Mesenchymal stem cell (in vitro differentiated cells and primary cell): ENCODE measurements at regions not wholly inside any gene's neighbourhood (a gene's known extent, or its start where the extent isn't known, plus 50 kb on each side); places are given as distances from the start of the nearest gene placed in this dataset.
A peak's percentile ranks its signal among the peaks of the same experiment; 100 is the strongest.

ENCODE experiments used
- DNase-seq: peaks from one replicate; pipeline ENCODE4 v3.0.0-alpha.2; 2013
- H2AFZ ChIP-seq: one replicate; pipeline ENCODE4 v1.6.1; 2013; ENCODE audit warnings: low read depth, mild to moderate bottlenecking, control low read depth, inconsistent platforms, low read length, moderate library complexity
- H2AK5ac ChIP-seq: 2 replicates; pipeline ENCODE4 v1.6.1; 2013; ENCODE audit warnings: low read length, moderate library complexity, mild to moderate bottlenecking, inconsistent platforms; ENCODE audit not compliant: severe bottlenecking
- H2BK120ac ChIP-seq: one replicate; pipeline ENCODE4 v1.6.1; 2013; ENCODE audit warnings: low read depth, mild to moderate bottlenecking, inconsistent platforms, low read length, moderate library complexity
- H2BK12ac ChIP-seq, 2 experiments: one replicate each; pipeline ENCODE4 v1.6.1; 2013; ENCODE audit warnings: inconsistent platforms in 2 of 2, low read length in 2 of 2, mild to moderate bottlenecking in 2 of 2, moderate library complexity in 2 of 2, control low read depth in 1 of 2
- H2BK15ac ChIP-seq: one replicate; pipeline ENCODE4 v1.6.1; 2013; ENCODE audit warnings: mild to moderate bottlenecking, low read depth, inconsistent platforms; ENCODE audit not compliant: poor library complexity, severe bottlenecking
- H2BK5ac ChIP-seq: 2 replicates; pipeline ENCODE4 v1.6.1; 2013; ENCODE audit warnings: low read depth, mild to moderate bottlenecking, low read length, control low read depth, inconsistent platforms; ENCODE audit not compliant: poor library complexity, severe bottlenecking
- H3K14ac ChIP-seq, 2 experiments: one replicate each; pipeline ENCODE4 v1.6.1; 2013; ENCODE audit warnings: inconsistent platforms in 2 of 2, low read length in 2 of 2, control low read depth in 1 of 2, mild to moderate bottlenecking in 1 of 2, moderate library complexity in 1 of 2
- H3K18ac ChIP-seq, 2 experiments: one replicate each; pipeline ENCODE4 v1.6.1; 2013; ENCODE audit warnings: inconsistent platforms in 2 of 2, low read length in 2 of 2, control low read depth in 1 of 2, low read depth in 1 of 2, mild to moderate bottlenecking in 1 of 2
- H3K23ac ChIP-seq, 2 experiments: one replicate each; pipeline ENCODE4 v1.6.1; 2013; ENCODE audit warnings: inconsistent platforms in 2 of 2, low read length in 2 of 2, mild to moderate bottlenecking in 2 of 2, moderate library complexity in 2 of 2, control low read depth in 1 of 2
- H3K27ac ChIP-seq: 2 replicates; pipeline ENCODE4 v1.5.1; 2013; ENCODE audit warnings: mild to moderate bottlenecking, moderate library complexity, low read length, control low read depth, inconsistent platforms; ENCODE audit not compliant: poor library complexity, severe bottlenecking
- H3K27me3 ChIP-seq, 2 experiments: 2 replicates each; pipeline versions ENCODE4 v1.6.1 to v1.7.0; 2013; ENCODE audit warnings: low read length in 2 of 2, mild to moderate bottlenecking in 2 of 2, moderate library complexity in 2 of 2, control low read depth in 1 of 2, inconsistent platforms in 1 of 2; ENCODE audit not compliant: control insufficient read depth in 1 of 2, insufficient read depth in 1 of 2
- H3K36me3 ChIP-seq, 2 experiments: 2 replicates each; pipeline versions ENCODE4 v1.6.1 to v1.7.0; 2013; ENCODE audit warnings: low read length in 2 of 2, control low read depth in 1 of 2, inconsistent platforms in 1 of 2, low read depth in 1 of 2, mild to moderate bottlenecking in 1 of 2; ENCODE audit not compliant: insufficient read depth in 2 of 2, control insufficient read depth in 1 of 2
- H3K4ac ChIP-seq, 2 experiments: one replicate each; pipeline ENCODE4 v1.6.1; 2013; ENCODE audit warnings: inconsistent platforms in 2 of 2, low read length in 2 of 2, mild to moderate bottlenecking in 2 of 2, moderate library complexity in 2 of 2, control low read depth in 1 of 2, low read depth in 1 of 2
- H3K4me1 ChIP-seq: 2 replicates; pipeline ENCODE4 v1.6.1; 2013; ENCODE audit warnings: low read depth, low read length, control low read depth; ENCODE audit not compliant: control insufficient read depth, insufficient read depth
- H3K4me2 ChIP-seq: 2 replicates; pipeline ENCODE4 v1.6.1; 2013; ENCODE audit warnings: low read length, mild to moderate bottlenecking, inconsistent platforms; ENCODE audit not compliant: poor library complexity, severe bottlenecking
- H3K4me3 ChIP-seq, 2 experiments: 2 replicates each; pipeline versions ENCODE4 v1.5.1 to v1.7.0; 2013; ENCODE audit warnings: low read length in 2 of 2, mild to moderate bottlenecking in 2 of 2, control low read depth in 1 of 2, low read depth in 1 of 2; ENCODE audit not compliant: insufficient read depth in 1 of 2
- H3K79me1 ChIP-seq: replicated peaks from 2 replicates; pipeline ENCODE4 v1.6.1; 2013; ENCODE audit warnings: mild to moderate bottlenecking, control low read depth, low read length, inconsistent platforms; ENCODE audit not compliant: poor library complexity, severe bottlenecking
- H3K9ac ChIP-seq: 2 replicates; pipeline ENCODE4 v1.7.0; 2013; ENCODE audit warnings: mild to moderate bottlenecking, low read length, moderate library complexity
- H3K9me3 ChIP-seq: 2 replicates; pipeline ENCODE4 v1.7.0; 2013; ENCODE audit warnings: mild to moderate bottlenecking, low read length; ENCODE audit not compliant: control insufficient read depth
- H4K8ac ChIP-seq: one replicate; pipeline ENCODE4 v1.6.1; 2013; ENCODE audit warnings: inconsistent platforms, mild to moderate bottlenecking, low read length, moderate library complexity
- H4K91ac ChIP-seq: one replicate; pipeline ENCODE4 v1.6.1; 2013; ENCODE audit warnings: mild to moderate bottlenecking, low read length, inconsistent platforms
- WGBS: methylation state at CpG from one replicate; pipeline ENCODE4 v1.1.7; 2013; ENCODE audit warnings: mixed read lengths; 5-methylcytosine and 5-hydroxymethylcytosine counted together

- Histone ChIP-seq H2BK5ac (no peak overlapping the region), H3K4me2 (no peak overlapping the region), H3K79me1 (no peaks in the 10 kb centered on the region), H2AFZ (no peak overlapping the region), H4K91ac (no peak overlapping the region), H3K27ac (no peak overlapping the region), H2BK120ac (no peak overlapping the region), H3K14ac (no peak overlapping the region), H3K36me3 (no peaks in the 10 kb centered on the region), H2BK15ac (no peak overlapping the region), H3K27me3 (no peaks in the 10 kb centered on the region), H4K8ac (no peak overlapping the region), H3K23ac (no peak overlapping the region), H2AK5ac (no peak overlapping the region), H3K9ac (peak overlapping the region; percentile 13), H3K9me3 (no peaks in the 10 kb centered on the region), H3K18ac (no peak overlapping the region), H3K4me1 (no peaks in the 10 kb centered on the region), H3K4ac (no peak overlapping the region), H3K4me3 (no peak overlapping the region), H2BK12ac (no peak overlapping the region)
- WGBS: 71% methylated on average over 1 of the region's 1 CpG
- no peak for DNase-seq
These were observed 609.5 kb downstream of the SLITRK1 start for GRCh38 chr13:83272652-83273240.

DNA sequence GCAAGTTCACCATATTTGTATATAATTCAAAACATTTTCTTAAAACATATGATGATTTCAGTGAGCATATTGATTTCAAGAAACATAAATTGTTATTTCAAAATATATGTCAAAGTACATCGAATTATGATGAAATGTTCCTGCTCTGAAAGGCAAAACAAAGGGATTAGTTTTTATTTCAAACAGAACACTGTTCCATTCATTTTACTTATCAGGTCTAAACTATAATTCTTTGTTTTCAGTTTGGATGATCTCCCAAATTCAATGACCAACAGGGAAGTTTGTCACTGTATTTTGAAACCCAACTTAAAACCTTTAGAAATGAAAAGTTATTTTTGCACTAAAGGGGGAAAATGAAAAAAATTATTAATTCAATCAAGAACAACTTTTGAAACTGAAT, 610.2 kb downstream of the SLITRK1 start:
- Histone ChIP-seq H2BK15ac (no peak overlapping the region), H3K4me1 (no peaks in the 10 kb centered on the region), H3K4me2 (no peak overlapping the region), H2BK12ac (no peak overlapping the region), H3K18ac (no peak overlapping the region), H2BK5ac (no peak overlapping the region), H3K79me1 (no peaks in the 10 kb centered on the region), H3K4me3 (no peak overlapping the region), H3K14ac (no peak overlapping the region), H2BK120ac (no peak overlapping the region), H3K36me3 (no peaks in the 10 kb centered on the region), H3K27me3 (no peaks in the 10 kb centered on the region), H3K4ac (no peak overlapping the region), H3K9ac (no peak overlapping the region), H3K9me3 (no peaks in the 10 kb centered on the region), H2AFZ (no peak overlapping the region), H2AK5ac (no peak overlapping the region), H4K91ac (no peak overlapping the region), H4K8ac (no peak overlapping the region), H3K23ac (no peak overlapping the region), H3K27ac (no peak overlapping the region)
- no peak for DNase-seq
- no CpG with 5 or more reads among the region's 1 CpG for WGBS

- no peak overlapping the region for H4K8ac ChIP-seq
- no peak overlapping the region for H2BK120ac ChIP-seq
- WGBS: 85% methylated on average over 4 of the region's 5 CpGs
- no peak overlapping the region for H2BK15ac ChIP-seq
- H3K79me1 ChIP-seq: no peaks in the 10 kb centered on the region
- H2AK5ac ChIP-seq: no peak overlapping the region
- H3K27me3 ChIP-seq: no peaks in the 10 kb centered on the region
- H2BK12ac ChIP-seq: no peak overlapping the region
- no peaks in the 10 kb centered on the region for H3K36me3 ChIP-seq
- H3K4me2 ChIP-seq: no peak overlapping the region
- no peaks in the 10 kb centered on the region for H3K4me1 ChIP-seq
- H4K91ac ChIP-seq: no peak overlapping the region
- no peak overlapping the region for H3K4ac ChIP-seq
- no peak overlapping the region for H3K27ac ChIP-seq
- DNase-seq: no peak
- no peaks in the 10 kb centered on the region for H3K9me3 ChIP-seq
- no peak overlapping the region for H3K18ac ChIP-seq
- no peak overlapping the region for H3K14ac ChIP-seq
- no peak overlapping the region for H2AFZ ChIP-seq
- no peak overlapping the region for H3K23ac ChIP-seq
- no peak overlapping the region for H3K9ac ChIP-seq
- H3K4me3 ChIP-seq: no peak overlapping the region
- H2BK5ac ChIP-seq: no peak overlapping the region
These were observed 617.0 kb downstream of the SLITRK1 start for GRCh38 chr13:83265279-83265678.

DNA sequence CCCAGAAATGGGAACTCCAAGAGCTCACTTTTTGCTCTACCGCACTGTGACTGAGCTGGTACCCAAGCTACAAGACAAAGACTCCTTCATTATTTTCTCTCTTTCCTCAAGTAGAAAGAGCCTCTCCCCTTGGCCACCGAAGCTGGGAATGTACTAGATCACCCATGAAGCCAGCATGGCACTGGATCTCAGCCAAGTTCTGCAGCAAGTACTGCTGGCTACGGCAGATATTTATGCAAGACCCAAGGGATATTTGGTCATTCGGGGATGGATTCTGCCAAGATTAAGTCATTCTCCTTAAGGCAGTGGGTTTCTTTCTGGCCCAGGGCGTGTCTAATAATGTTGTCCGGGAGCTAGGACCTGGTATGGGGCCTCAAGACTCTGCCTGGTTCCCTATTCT, 633.5 kb downstream of the SLITRK1 start:
- Histone ChIP-seq H3K27ac (no peak overlapping the region), H2AFZ (no peak overlapping the region), H2BK5ac (no peak overlapping the region), H3K4me2 (no peak overlapping the region), H3K9me3 (peaks cover 15% of the 10 kb centered on the region), H3K4me3 (no peak overlapping the region), H3K79me1 (no peaks in the 10 kb centered on the region), H3K4ac (no peak overlapping the region), H3K23ac (no peak overlapping the region), H3K18ac (no peak overlapping the region), H3K14ac (no peak overlapping the region), H2AK5ac (no peak overlapping the region), H4K8ac (no peak overlapping the region), H3K36me3 (no peaks in the 10 kb centered on the region), H4K91ac (no peak overlapping the region), H3K4me1 (no peaks in the 10 kb centered on the region), H2BK15ac (no peak overlapping the region), H2BK12ac (no peak overlapping the region), H3K9ac (no peak overlapping the region), H2BK120ac (no peak overlapping the region), H3K27me3 (no peaks in the 10 kb centered on the region)
- 89% methylated on average over 6 of the region's 6 CpGs for whole genome bisulfite sequencing
- DNase-seq: no peak
